Tibial artery (tissue), 4 donors: ENCODE measurements at regions not wholly inside any gene's neighbourhood (a gene's known extent, or its start where the extent isn't known, plus 50 kb on each side); places are given as distances from the start of the nearest gene placed in this dataset.
"Not testable (repeated sequence)": the region's sequence is repeated elsewhere in the genome, so short reads cannot be mapped to it uniquely, and the experiment has no call there.

Experiments used
- DNase-seq, 2 donors: peaks; one replicate each; pipeline ENCODE4 v3.0.0-alpha.2; 2019
- H3K27ac ChIP-seq, 2 donors: fragments of 200-600 bp; sonication (generic) in 1 of 2; 1 replicate in 1 of 2; 2 replicates in 1 of 2; pipeline ENCODE4 v1.5.1; 2018 to 2019; ENCODE audit warnings: mild to moderate bottlenecking in 1 of 2
- H3K27me3 ChIP-seq, 2 donors: fragments of 200-600 bp; sonication (generic) in 1 of 2; one replicate each; pipeline versions ENCODE4 v1.5.1 to v1.6.0; 2016 to 2019
- H3K36me3 ChIP-seq, 3 donors: fragments of 200-600 bp; sonication (generic) in 2 of 3; one replicate each; pipeline ENCODE4 v1.5.1; 2016 to 2019; ENCODE audit warnings: mild to moderate bottlenecking in 2 of 3
- H3K4me1 ChIP-seq, 4 donors: fragments of 200-600 bp; sonication (generic) in 2 of 4; 1 replicate in 3 of 4; 2 replicates in 1 of 4; pipeline ENCODE4 v1.5.1; 2016 to 2019
- H3K4me3 ChIP-seq, 2 donors: fragments of 200-600 bp; sonication (generic) in 1 of 2; 1 replicate in 1 of 2; 2 replicates in 1 of 2; pipeline ENCODE4 v1.5.1; 2018 to 2019; ENCODE audit warnings: mild to moderate bottlenecking in 2 of 2
- H3K9me3 ChIP-seq, 3 donors: fragments of 200-600 bp; sonication (generic) in 1 of 3; one replicate each; pipeline ENCODE4 v1.5.1; 2016 to 2019
- CTCF ChIP-seq, 2 experiments: fragments of 200-600 bp in 1 of 2; fragments of 450-650 bp in 1 of 2; IDR thresholded peaks; one replicate each; pipeline ENCODE4 v1.5.1; 2017 to 2019; ENCODE audit warnings: antibody characterized with exemption in 2 of 2, mild to moderate bottlenecking in 1 of 2, moderate library complexity in 1 of 2
- intact Hi-C: fragments of 100-400 bp; cut with DNase I; formaldehyde crosslinking; loops from one replicate; pipeline ENCODE4 v1.15.0; 2023; ENCODE audit warnings: low total_unique reads

- no peak overlapping the region for H3K4me3 ChIP-seq
- no peak for DNase-seq
- no peaks in the 10 kb centered on the region for H3K36me3 ChIP-seq
- H3K27ac ChIP-seq, result no peak overlapping the region
- intact Hi-C loops, result no loop called here
- H3K4me1 ChIP-seq, result no peaks in the 10 kb centered on the region
- TF ChIP-seq CTCF (IDR thresholded peaks at IDR 0.05), result no peak
- H3K27me3 ChIP-seq, result no peaks in the 10 kb centered on the region
- H3K9me3 ChIP-seq, result no peaks in the 10 kb centered on the region
Observed at GRCh38 chrX:79511799-79512198, 144.7 kb upstream of the ITM2A start.

GRCh38 chrX:79506001-79506400 lies 138.9 kb upstream of the ITM2A start:
- Histone ChIP-seq H3K36me3 (no peaks in the 10 kb centered on the region), H3K27me3 (no peaks in the 10 kb centered on the region), H3K27ac (no peak overlapping the region), H3K4me3 (no peak overlapping the region), H3K4me1 (no peaks in the 10 kb centered on the region), H3K9me3 (peaks cover 0 to 7% (median 5%) of the 10 kb centered on the region in 3 donors)
- intact Hi-C loops, result no loop called here
- no peak for DNase-seq
- TF ChIP-seq CTCF (IDR thresholded peaks at IDR 0.05), result no peak

- H3K9me3 ChIP-seq, result no peaks in the 10 kb centered on the region
- intact Hi-C loops, result no loop called here
Observed at GRCh38 chrX:79482686-79483085, 115.6 kb upstream of the ITM2A start.

GRCh38 chrX:79477691-79478090 lies 110.6 kb upstream of the ITM2A start:
- no peak for DNase-seq
- H3K27ac ChIP-seq, result no peak overlapping the region
- no peak for TF ChIP-seq CTCF (IDR thresholded peaks at IDR 0.05)
- intact Hi-C loops, result no loop called here
- no peaks in the 10 kb centered on the region for H3K27me3 ChIP-seq
- no peaks in the 10 kb centered on the region for H3K9me3 ChIP-seq
- H3K36me3 ChIP-seq, result no peaks in the 10 kb centered on the region
- no peaks in the 10 kb centered on the region for H3K4me1 ChIP-seq
- H3K4me3 ChIP-seq, result no peak overlapping the region

More at GRCh38 chrX:79482686-79483085, 115.6 kb upstream of the ITM2A start:
- H3K4me3 ChIP-seq, result no peak overlapping the region
- no peaks in the 10 kb centered on the region for H3K27me3 ChIP-seq
- H3K27ac ChIP-seq, result no peak overlapping the region
- no peak for TF ChIP-seq CTCF (IDR thresholded peaks at IDR 0.05)
- H3K4me1 ChIP-seq, result no peaks in the 10 kb centered on the region
- no peak for DNase-seq
- no peaks in the 10 kb centered on the region for H3K36me3 ChIP-seq

GRCh38 chrX:79466636-79467035 lies 99.5 kb upstream of the ITM2A start:
- Histone ChIP-seq H3K36me3 (no peaks in the 10 kb centered on the region), H3K4me1 (no peaks in the 10 kb centered on the region), H3K27ac (no peak overlapping the region), H3K27me3 (no peaks in the 10 kb centered on the region), H3K9me3 (no peaks in the 10 kb centered on the region), H3K4me3 (no peak overlapping the region)
- TF ChIP-seq CTCF (IDR thresholded peaks at IDR 0.05), result no peak
- no peak for DNase-seq
- intact Hi-C loops, result no loop called here

GRCh38 chrX:79462458-79462857 lies 95.3 kb upstream of the ITM2A start:
- no peak for TF ChIP-seq CTCF (IDR thresholded peaks at IDR 0.05)
- Histone ChIP-seq H3K4me3 (no peak overlapping the region), H3K4me1 (no peaks in the 10 kb centered on the region), H3K9me3 (no peaks in the 10 kb centered on the region), H3K27ac (no peak overlapping the region), H3K27me3 (no peaks in the 10 kb centered on the region), H3K36me3 (no peaks in the 10 kb centered on the region)
- intact Hi-C loops, result no loop called here
- DNase-seq, result no peak

DNA sequence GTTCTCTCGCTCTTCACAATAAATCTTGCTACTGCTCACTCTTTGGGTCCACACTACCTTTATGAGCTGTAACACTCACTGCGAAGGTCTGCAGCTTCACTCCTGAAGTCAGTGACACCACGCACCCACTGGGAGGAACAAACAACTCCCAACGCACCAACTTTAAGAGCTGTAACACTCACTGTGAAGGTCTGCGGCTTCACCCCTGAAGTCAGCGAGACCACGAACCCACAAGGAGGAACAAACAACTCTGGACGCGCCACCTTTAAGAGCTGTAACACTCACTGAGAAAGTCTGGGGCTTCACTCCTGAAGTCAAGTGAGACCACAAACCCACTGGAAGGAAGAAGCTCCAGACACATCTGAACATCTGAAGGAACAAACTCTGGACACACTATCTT lies 89.5 kb upstream of the ITM2A start:
- H3K27me3 ChIP-seq, H3K4me1 ChIP-seq, H3K4me3 ChIP-seq, H3K27ac ChIP-seq, H3K9me3 ChIP-seq, intact Hi-C loops, DNase-seq, H3K36me3 ChIP-seq: not testable (repeated sequence)
